DOHH2 (cell line): ENCODE measurements at regions not wholly inside any gene's neighbourhood (a gene's known extent, or its start where the extent isn't known, plus 50 kb on each side); places are given as distances from the start of the nearest gene placed in this dataset.

Experiments
- EZH2phosphoT487 ChIP-seq: fragments of 200-600 bp; sonication (generic); IDR thresholded peaks from 2 replicates; pipeline ENCODE4 v1.6.1; 2017; ENCODE audit warnings: borderline replicate concordance, mild to moderate bottlenecking, antibody characterized with exemption, low read length, moderate library complexity, mixed read lengths
- TF ChIP-seq, protein P1 (sequence below): fragments of 200-600 bp; sonication (generic); IDR thresholded peaks from one replicate; pipeline ENCODE4 v1.5.1; 2014; ENCODE audit warnings: antibody characterized with exemption, mild to moderate bottlenecking, low read depth, low read length; ENCODE audit not compliant: poor library complexity, severe bottlenecking

GRCh38 chr9:2453701-2454100 is 167.9 kb upstream of the VLDLR start:
- TF ChIP-seq, protein P1, sequence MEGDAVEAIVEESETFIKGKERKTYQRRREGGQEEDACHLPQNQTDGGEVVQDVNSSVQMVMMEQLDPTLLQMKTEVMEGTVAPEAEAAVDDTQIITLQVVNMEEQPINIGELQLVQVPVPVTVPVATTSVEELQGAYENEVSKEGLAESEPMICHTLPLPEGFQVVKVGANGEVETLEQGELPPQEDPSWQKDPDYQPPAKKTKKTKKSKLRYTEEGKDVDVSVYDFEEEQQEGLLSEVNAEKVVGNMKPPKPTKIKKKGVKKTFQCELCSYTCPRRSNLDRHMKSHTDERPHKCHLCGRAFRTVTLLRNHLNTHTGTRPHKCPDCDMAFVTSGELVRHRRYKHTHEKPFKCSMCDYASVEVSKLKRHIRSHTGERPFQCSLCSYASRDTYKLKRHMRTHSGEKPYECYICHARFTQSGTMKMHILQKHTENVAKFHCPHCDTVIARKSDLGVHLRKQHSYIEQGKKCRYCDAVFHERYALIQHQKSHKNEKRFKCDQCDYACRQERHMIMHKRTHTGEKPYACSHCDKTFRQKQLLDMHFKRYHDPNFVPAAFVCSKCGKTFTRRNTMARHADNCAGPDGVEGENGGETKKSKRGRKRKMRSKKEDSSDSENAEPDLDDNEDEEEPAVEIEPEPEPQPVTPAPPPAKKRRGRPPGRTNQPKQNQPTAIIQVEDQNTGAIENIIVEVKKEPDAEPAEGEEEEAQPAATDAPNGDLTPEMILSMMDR = no peak
- TF ChIP-seq EZH2phosphoT487 = no peak
